Adrenal gland (tissue), 9 donors: ENCODE measurements at regions not wholly inside any gene's neighbourhood (a gene's known extent, or its start where the extent isn't known, plus 50 kb on each side); places are given as distances from the start of the nearest gene placed in this dataset.

Experiments used
- DNase-seq, 7 donors: peaks; one replicate each; pipeline ENCODE4 v3.0.0-alpha.2; 2019 to 2020
- H3K27ac ChIP-seq, 5 donors: fragments of 200-600 bp; sonication (generic) in 4 of 5; 1 replicate in 3 of 5; 2 replicates in 2 of 5; pipeline versions ENCODE4 v1.5.1 to v1.8.0; 2016 to 2020; ENCODE audit warnings: mild to moderate bottlenecking in 1 of 5
- H3K27me3 ChIP-seq: fragments of 200-600 bp; 2 replicates; pipeline ENCODE4 v1.8.0; 2021
- H3K36me3 ChIP-seq, 2 donors: fragments of 200-600 bp; replicated peaks in 1 of 2; 1 replicate in 1 of 2; 2 replicates in 1 of 2; pipeline versions ENCODE4 v1.5.1 to v1.8.0; 2018 to 2022
- H3K4me1 ChIP-seq, 2 donors: fragments of 200-600 bp; replicated peaks in 1 of 2; 1 replicate in 1 of 2; 2 replicates in 1 of 2; pipeline versions ENCODE4 v1.5.1 to v1.8.0; 2018 to 2021
- H3K4me3 ChIP-seq, 4 donors: fragments of 200-600 bp; sonication (generic) in 3 of 4; one replicate each; pipeline ENCODE4 v1.5.1; 2016 to 2018
- H3K9me3 ChIP-seq, 3 donors: fragments of 200-600 bp; sonication (generic) in 1 of 3; replicated peaks in 1 of 3; 1 replicate in 2 of 3; 2 replicates in 1 of 3; pipeline versions ENCODE4 v1.5.1 to v1.8.0; 2016 to 2021
- POLR2A ChIP-seq, 2 donors: fragments of 450-650 bp; IDR thresholded peaks; one replicate each; pipeline ENCODE4 v1.6.1; 2017; ENCODE audit warnings: antibody characterized with exemption in 2 of 2, mild to moderate bottlenecking in 2 of 2, moderate library complexity in 1 of 2
- WGBS, 4 donors: extraction: QIAGEN DNeasy Blood & Tissue Kit in 2 of 4; methylation state at CpG; one replicate each; pipeline versions ENCODE4 v1.1.5 to v1.1.7; 2013 to 2017; 5-methylcytosine and 5-hydroxymethylcytosine counted together
- intact Hi-C, 2 donors: fragments of 100-400 bp; cut with DNase I; formaldehyde crosslinking; loops; one replicate each; pipeline versions ENCODE4 v1.14.1 to v1.15.0; 2022 to 2023
- TF ChIP-seq, protein P1 (sequence below), 6 experiments: fragments of 450-650 bp in 4 of 6; fragments of 200-600 bp in 2 of 6; sonication (generic) in 1 of 6; IDR thresholded peaks; 1 replicate in 5 of 6; 2 replicates in 1 of 6; pipeline versions ENCODE4 v1.5.1 to v1.8.0; 2016 to 2021; ENCODE audit warnings: antibody characterized with exemption in 6 of 6, mild to moderate bottlenecking in 2 of 6, moderate library complexity in 1 of 6
- donor health status: healthy with polysubstance abuse.
- donor health status: Bipolar disorder and iron deficiency.
- donor health status: DM: yes; HTN: yes; CAD: no.
- donor health status: DM: no; HTN: no; CAD: no.
- donor health status: DM: no; HTN: no; CAD: no.

DNA sequence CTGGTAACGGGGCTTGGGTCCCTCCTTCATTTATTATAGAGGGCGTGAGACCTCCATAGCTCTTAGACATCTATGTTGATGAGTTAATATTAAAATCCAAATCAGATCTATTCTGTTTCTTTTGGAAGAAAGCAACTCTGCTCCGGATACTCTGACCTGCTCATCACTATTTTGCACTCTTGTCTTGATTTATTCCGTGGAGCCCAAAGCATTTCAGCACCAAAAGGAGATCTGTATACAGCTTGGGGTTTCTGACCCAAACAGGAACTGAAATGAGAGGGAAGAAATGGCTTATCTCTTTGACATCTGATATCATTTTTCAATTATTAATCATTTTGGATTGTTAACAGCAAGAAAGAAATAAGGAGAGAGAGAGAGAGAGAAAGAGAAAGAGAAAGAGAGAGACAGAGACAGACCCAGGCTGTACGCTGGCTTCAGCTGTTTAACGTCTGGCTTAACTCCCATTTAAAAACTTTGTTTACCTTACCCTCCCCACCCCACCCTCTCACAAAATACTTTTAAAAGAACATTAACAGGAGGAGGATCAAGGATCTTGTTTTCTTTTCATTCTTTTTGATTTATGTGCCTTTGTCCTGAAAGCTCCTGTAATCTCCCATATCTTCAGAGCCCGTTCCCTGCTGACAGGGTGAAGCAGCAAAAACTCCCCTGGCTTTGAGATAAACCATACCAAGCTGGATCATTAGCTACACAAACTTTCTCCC is 231.4 kb upstream of the TUT7 start:
- 24 to 37% (median 34%) methylated on average over 7 of the region's 7 CpGs for WGBS, 4 donors
- Histone ChIP-seq H3K27ac (peak overlapping the region in 2 of 5 donors; percentile 31 to 38), H3K4me1 (peaks cover 0 to 6% of the 10 kb centered on the region in 2 donors), H3K36me3 (no peaks in the 10 kb centered on the region), H3K4me3 (peak overlapping the region in 2 of 4 donors; percentile 33 to 45), H3K9me3 (no peaks in the 10 kb centered on the region), H3K27me3 (no peaks in the 10 kb centered on the region)
- DNase-seq = peak in 1 of 7 donors; percentile 11
- no peak for TF ChIP-seq POLR2A (IDR thresholded peaks at IDR 0.05)
- TF ChIP-seq, protein P1, sequence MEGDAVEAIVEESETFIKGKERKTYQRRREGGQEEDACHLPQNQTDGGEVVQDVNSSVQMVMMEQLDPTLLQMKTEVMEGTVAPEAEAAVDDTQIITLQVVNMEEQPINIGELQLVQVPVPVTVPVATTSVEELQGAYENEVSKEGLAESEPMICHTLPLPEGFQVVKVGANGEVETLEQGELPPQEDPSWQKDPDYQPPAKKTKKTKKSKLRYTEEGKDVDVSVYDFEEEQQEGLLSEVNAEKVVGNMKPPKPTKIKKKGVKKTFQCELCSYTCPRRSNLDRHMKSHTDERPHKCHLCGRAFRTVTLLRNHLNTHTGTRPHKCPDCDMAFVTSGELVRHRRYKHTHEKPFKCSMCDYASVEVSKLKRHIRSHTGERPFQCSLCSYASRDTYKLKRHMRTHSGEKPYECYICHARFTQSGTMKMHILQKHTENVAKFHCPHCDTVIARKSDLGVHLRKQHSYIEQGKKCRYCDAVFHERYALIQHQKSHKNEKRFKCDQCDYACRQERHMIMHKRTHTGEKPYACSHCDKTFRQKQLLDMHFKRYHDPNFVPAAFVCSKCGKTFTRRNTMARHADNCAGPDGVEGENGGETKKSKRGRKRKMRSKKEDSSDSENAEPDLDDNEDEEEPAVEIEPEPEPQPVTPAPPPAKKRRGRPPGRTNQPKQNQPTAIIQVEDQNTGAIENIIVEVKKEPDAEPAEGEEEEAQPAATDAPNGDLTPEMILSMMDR (IDR thresholded peaks at IDR 0.05) = no peak
- intact Hi-C loops = no loop called here

DNA sequence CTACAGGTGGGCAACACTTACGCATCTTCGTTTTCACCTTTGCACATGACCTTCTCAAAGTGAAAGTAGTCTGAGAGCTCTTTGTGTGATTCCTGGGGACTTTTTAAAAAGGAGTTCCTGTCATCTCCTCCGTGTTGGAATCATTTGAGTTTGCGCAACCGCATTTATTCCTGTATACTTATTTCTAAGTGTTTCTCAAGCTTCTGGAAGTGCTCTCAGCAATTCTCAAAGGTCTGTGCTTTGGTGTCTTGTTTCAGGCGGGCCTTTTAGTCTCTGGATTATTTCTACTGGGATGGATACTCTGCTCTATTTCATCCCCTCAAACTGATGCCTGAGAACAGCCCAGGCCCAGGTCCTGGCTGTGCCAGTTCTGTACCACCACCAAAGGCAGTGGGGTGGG is 226.5 kb upstream of the TUT7 start:
- Histone ChIP-seq H3K4me1 (peaks cover 0 to 6% of the 10 kb centered on the region in 2 donors), H3K27me3 (no peaks in the 10 kb centered on the region), H3K36me3 (no peaks in the 10 kb centered on the region), H3K27ac (no peak overlapping the region), H3K9me3 (no peaks in the 10 kb centered on the region), H3K4me3 (no peak overlapping the region)
- DNase-seq = no peak
- WGBS, 4 donors = 84 to 94% (median 85%) methylated on average over 6 of the region's 6 CpGs
- intact Hi-C loops = no loop called here
- TF ChIP-seq, protein P1 (IDR thresholded peaks at IDR 0.05) = no peak
- no peak for TF ChIP-seq POLR2A (IDR thresholded peaks at IDR 0.05)

DNA sequence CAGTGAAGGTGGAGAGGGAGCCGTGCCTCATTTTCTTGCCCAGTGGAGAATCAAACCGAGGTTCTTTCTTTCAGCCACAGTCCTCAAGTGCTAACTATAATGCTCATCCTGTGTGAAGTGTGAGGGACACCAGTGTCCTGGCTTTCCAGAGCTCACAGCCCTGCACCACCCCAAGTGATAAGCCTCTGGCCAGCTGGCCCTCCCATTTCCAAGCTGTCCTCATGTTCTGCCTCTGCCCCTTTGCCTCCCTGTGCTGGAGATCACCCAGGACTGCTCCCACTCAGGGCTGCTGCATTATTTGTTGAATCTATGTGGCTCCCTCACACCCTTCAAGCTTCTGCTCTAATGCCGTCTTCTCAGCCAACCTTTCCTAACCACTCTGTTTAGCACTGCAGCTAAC is 224.5 kb upstream of the TUT7 start:
- H3K36me3 ChIP-seq = no peaks in the 10 kb centered on the region
- intact Hi-C loops = no loop called here
- 82 to 94% (median 89%) methylated on average over 3 of the region's 3 CpGs for WGBS, 4 donors

DNA sequence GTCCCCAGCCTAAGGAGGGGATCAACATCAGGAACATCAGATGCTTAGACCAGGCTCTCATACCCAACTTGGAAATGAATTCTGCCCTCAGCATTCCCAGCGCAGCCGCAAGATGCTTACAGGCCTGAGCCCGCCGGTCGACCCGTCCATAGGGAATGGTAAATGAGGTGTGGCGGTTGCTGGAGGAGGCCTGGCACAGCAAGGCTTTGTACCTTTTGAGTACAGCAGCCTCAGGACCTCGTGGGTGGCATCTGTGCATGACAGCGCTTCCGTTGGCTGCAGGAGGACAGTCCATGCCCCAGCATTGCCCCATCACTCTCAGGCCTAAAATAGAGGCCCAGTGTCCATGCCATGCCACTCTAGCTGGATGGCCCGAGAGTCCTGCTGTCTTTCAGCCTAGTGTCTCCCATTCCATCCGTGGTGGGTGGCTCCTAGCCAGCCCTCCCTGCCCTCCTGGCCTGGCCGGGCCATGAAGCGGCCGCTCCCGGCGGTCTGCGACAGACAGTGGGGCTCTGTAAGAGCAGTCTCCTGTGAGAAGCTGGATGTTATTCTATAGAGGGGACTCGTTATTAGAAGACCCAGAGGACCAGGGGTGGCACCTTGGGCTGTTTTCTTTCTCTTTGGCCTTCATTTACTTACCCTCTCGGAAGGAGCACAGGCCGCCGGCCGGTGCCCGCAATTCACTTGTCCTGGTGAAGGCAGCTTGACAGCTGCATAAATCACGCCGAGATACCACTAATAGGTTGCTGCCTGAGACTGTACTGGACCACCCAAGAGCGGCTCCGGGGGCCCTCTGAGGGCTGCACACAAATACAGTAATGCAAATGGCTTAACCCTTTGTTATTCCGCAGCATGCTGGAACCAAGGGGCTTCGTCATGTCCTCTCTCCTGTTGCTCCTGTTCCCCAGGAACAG is 223.5 kb upstream of the TUT7 start:
- TF ChIP-seq POLR2A (IDR thresholded peaks at IDR 0.05) = no peak
- TF ChIP-seq, protein P1 (IDR thresholded peaks at IDR 0.05) = no peak
- H3K4me3 ChIP-seq = no peak overlapping the region
- H3K27me3 ChIP-seq = no peaks in the 10 kb centered on the region
- no peaks in the 10 kb centered on the region for H3K9me3 ChIP-seq
- DNase-seq = no peak
- no peaks in the 10 kb centered on the region for H3K4me1 ChIP-seq
- intact Hi-C loops = no loop called here
- 79 to 85% (median 82%) methylated on average over 20 to 30 of the region's 30 CpGs for WGBS, 4 donors
- no peak overlapping the region for H3K27ac ChIP-seq
- H3K36me3 ChIP-seq = no peaks in the 10 kb centered on the region

More for the DNA sequence above, 224.5 kb upstream of the TUT7 start:
- Histone ChIP-seq H3K4me1 (no peaks in the 10 kb centered on the region), H3K27me3 (no peaks in the 10 kb centered on the region), H3K27ac (no peak overlapping the region), H3K4me3 (no peak overlapping the region), H3K9me3 (no peaks in the 10 kb centered on the region)
- TF ChIP-seq POLR2A (IDR thresholded peaks at IDR 0.05) = no peak
- TF ChIP-seq, protein P1 (IDR thresholded peaks at IDR 0.05) = no peak
- DNase-seq = no peak
